CD4-positive, alpha-beta T cell treated with Interleukin-21 for 1 hour (primary cell): ENCODE measurements at regions not wholly inside any gene's neighbourhood (a gene's known extent, or its start where the extent isn't known, plus 50 kb on each side); places are given as distances from the start of the nearest gene placed in this dataset.

Experiments
- DNase-seq: peaks from one replicate; pipeline ENCODE4 v3.0.0-alpha.2; 2020

DNA sequence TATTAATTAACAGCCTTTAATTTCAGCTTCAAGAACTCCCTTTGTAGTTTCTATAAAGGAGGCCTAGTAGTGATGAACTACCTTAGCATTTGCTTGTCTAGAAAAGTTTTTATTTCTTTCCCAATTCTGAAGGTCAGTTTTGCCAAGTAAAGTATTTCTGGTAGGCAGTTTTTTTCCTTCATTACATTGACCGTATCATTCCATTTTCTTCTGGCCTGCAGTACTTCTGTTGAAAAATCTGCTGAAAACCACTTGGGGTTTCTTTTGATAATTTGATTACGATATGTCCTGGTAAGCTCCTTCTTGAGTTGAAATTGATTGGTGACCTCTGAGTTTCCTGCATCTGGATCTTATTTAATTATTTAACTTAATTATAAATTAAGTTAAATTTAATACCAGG lies 691.8 kb downstream of the TSN start:
- no peak for DNase-seq

DNA sequence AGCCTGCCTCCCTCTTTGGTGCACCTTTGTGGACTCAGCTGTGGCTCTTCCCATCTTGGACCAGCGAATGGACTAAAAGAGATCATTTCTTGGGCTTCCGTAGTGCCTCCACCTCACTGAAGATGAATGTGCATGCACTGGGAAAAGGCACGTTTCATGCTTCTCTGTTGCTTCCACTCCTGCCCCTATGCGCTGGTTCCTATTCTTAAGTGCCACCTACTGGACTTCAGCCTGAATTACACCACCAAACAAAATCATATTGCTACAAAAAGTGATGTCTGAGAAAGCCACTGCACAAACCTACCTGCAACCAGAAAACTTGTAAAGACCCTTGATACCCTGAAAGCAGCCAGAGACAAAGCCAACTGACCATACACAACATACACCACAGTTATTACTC lies 695.6 kb downstream of the TSN start:
- DNase-seq: no peak

DNA sequence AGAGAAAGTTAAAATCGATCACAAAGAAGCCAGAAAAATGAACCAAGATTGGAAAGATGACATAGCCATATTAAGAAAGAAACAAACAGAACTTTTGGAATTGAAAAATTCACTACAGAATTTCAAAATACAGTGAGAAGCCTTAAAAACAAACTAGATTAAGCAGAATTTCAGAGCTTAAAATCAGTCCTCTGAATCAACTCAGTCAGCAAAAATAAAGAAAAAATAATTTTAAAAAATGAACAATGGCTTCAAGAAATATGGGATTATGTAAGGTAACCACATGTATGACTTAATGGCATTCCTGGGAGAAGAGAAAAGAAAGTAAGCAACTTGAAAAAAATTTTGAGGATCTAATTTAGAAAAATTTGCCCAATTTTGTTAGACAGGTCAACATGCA lies 696.2 kb downstream of the TSN start:
- DNase-seq: no peak

DNA sequence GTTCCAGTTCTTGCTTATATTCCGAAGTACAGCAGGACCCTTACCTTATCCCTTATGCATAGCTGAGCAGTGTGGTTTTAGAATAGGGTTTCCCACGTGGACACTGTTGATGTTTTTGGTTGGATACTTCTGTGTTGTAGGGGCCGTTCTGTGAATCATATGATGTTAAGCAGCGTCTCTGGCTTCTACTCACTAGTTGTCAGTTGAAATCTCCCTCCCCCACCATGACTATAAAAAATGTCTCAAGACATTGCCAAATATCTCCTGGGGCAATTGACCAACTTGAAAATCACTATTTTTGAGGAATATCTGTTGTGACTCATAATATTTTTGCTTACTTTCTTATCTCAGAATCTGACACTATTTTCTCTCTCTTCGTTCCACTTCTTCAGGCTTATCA lies 713.7 kb downstream of the TSN start:
- DNase-seq: no peak

DNA sequence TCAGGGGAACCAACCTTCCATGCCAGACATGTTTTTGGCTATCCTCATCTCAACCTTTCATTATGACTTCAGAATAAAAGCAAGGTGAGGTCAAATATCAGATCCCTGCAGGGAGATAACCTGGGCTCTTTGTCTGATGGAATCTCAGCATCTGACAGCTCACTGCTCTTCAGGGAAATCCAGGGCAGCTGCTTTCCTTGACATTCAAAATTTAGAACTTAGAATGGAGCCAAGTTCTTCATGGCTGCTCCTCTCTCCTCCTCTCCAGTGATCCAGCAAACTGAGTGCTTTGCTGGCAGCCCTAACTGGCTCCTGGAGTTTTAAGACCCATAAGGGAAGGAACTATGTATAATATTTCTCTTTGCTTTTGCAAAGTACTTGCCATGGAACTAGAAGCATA lies 716.3 kb downstream of the TSN start:
- DNase-seq: no peak

DNA sequence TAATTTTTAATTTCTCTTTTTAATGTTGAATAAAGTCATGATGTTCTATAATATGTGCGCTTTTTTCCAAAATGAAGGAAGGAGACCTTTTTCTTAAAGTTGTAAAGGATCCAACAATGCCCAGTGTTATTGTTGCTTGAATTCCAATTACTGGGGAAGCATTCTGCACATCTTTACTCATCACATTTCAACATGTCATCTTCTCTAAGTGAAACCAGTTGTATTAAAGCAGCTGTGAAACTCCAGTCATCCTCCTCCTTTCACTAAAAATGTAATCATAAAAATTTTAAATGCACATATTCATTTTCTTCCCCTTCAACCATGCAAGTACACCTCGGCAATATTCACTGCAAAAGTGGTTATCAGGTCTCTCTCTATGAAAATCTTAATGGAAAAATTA lies 722.7 kb downstream of the TSN start:
- no peak for DNase-seq

DNA sequence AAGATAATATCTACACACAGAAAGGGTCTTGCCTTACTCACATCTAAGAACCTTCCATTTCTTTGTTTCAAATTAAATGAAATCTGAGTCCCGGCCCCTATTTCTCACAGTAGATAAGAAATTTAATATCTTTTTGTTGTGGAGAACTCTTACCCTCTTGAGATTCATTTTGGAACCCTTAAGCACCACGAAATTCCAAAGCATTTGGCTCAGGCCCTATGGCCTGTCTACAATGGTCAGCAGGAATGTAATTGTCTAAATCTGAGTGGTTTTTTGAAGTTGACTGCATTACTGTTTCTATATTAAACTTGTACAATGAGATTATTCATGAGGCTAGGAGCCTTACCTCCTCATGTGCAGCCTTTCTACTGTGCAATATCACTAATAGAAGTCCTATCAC lies 723.3 kb downstream of the TSN start:
- no peak for DNase-seq

DNA sequence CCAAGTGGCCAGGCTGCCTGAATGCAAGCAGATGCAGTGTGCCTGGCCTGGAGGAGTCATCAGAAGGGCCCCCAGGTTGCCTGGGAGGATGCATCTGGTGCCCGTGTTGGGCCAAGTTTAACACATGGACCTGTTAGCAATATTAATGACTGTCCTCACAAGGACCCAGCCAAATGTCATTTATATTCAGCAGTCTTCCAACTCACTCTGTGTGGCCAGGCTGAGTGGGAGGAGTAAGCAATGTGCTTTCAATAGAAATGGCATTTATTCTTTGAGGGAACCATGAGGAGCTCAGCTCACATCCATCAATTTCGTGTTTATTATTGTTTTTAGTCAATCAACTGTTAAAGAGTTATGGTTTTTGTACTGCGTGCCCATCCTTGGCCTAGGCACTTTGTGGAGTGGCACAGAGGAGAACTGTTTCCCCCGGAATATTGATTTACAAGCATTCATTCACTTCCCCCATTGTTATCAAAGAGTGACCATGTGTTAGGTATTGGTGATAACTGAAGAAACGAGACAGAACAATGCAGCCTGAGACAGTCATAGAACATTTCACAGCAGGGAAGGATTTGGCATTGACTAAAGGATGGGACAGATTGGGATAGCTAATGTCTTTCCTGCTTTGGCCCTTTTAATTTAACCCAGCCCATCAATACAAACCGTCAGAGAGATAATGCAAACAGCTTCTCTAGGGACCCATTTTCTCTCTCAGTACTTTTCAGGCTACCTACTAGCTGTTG lies 725.2 kb downstream of the TSN start:
- DNase-seq: no peak

DNA sequence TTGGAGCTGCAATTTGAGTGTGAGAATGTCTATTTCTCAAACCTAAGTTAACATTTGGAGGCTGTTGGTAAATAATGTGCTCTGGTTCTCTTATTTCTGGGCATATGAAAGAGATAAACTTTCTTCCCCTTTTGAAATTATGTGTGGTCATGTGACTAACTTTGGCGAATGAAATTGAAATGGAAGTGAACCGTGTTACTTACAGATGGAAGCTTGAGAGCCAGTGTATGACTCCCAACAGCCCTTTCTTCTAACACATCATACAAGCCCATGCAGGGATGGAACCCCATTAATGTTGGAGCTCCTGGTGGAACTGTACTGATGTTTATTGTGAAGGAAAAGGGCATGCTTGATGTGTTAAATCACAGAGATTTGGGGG lies 725.8 kb downstream of the TSN start:
- DNase-seq: no peak

DNA sequence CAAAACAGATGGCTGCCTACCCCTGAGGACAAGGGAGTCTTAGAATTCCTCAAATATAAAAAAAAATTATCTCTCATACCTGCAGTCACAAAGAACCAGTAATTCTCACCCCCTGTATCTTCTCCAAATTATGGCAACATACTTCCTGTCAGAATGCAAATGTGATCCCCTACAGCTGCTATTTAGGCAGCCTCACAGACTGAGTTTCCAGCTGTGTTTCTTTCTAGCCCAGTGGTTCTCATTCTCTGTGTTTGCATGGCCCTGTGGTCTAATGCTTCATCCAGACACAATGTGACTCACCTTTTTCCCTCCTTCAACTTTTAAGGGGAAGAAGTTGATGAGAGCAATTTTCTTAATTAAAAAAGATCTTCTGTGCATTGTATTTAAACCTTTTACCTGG lies 726.3 kb downstream of the TSN start:
- no peak for DNase-seq

DNA sequence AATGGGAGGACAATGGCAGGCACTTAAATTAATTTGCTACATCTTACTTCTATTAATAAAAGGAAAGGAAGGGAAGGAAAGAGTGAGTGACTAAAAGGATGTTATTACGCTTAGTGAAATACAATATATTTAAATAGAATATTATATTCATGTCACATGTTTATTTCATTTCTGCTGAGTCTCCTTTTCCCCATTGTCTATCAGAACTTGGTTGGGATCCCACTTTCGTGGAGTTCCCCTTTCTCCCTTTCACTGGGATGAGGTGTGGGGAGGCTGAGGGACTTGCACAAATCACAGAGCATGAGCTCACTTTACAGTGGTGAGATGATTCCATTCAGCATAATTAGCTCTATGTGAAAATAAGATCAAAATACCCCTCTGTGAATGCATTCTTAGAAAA lies 730.6 kb downstream of the TSN start:
- no peak for DNase-seq

DNA sequence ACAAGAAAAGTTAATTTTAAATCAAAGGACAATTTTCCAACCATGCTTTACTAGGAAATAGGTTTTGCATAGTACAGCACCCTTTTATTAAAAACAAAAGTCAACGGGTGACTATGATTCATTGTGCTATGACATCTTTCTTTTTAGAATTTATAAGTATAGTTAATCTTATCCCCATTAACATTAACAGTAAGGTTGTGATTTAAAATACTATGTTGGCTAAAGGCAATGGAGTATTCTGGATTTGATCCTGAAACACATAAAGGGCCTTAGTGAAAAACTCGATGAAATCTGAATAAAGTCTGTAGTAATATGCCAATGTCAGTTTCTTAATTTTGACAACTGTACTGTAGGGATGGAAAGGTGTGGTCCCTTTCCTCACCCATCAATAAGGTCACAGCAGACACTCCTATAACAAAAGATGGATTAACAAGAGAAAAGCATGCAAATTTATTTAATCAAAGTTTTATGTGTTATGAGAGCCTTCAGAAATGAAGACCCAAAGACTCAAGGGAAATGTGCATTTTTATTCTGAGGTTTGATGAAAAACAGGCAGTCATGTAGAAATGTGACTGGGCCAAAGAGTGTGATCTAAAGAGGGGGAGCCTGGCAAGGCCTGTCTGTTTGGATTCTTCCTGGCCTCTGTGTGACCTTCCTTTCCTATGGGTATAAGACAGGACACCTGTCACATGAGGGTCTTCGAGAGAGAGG lies 731.4 kb downstream of the TSN start:
- DNase-seq: no peak

DNA sequence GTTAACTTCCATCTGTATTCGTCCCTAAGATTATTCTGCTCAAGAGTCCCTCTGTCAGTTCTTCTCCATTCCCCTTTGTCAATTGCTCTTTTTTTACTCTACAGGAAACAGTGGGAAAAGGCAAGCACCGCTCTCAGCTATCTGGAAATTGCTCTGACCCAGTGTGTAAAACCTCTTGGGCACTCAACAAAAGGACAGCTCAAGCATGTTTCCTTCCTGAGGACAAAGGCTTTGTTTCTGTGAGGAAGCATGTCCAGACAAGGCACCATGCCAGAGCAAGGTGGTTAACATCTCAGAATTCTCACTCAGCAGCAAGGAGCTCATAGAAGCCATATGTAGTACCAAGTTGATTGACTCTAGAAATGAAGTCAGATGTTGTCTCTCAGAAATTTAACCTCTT lies 735.6 kb downstream of the TSN start:
- DNase-seq: no peak

DNA sequence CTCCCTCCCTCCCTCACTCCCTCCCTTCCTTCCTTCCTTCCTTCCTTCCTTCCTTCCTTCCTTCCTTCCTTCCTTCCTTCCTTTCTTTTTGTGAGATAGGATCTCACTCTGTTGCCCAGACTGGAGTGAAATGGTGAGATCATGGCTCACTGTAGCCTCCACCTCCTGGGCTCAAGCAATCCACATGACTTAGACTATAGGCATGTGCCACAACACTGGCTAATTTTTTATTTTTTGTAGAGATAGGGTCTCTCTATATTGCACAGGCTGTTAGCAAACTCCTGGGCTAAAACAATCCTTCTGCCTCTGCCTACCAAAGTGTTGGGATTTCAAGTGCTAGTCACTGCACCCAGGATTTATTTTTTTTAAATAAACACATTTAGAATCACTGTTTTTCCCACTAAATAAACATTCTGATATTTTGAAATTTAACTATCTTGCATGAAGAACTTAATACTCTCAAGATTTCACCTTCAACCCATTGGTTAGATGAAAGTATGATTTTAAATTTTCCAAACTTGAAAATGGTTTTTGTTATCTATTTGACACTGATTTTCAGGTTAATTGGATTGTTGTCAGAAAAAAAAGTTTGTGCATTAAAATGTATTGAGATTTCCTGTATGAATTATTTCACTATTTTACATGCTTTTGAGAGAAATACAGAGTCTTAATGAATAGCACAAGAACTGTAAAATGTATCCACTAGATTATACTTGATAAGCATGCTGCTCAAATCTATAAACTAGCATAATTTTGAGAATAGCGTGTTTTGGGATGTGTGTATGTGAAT lies 745.1 kb downstream of the TSN start:
- DNase-seq: no peak

DNA sequence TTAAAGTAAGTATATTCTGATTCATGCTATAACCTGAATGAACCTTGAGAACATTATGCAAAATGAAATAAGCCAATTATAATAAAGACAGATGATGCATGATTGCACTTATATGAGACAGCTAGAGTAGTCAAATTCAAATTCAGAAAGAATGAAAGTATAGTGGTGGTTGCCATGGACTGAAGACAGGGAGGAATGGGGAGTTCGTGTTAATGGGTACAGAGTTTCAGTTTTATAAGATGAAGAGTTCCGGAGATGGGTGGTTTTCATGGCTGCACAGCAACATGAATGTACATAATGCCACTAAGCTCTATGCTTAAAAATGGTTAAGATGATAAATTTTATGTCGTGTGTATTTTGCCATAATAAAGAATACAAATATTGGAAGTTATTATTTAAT lies 751.2 kb downstream of the TSN start:
- DNase-seq: no peak

DNA sequence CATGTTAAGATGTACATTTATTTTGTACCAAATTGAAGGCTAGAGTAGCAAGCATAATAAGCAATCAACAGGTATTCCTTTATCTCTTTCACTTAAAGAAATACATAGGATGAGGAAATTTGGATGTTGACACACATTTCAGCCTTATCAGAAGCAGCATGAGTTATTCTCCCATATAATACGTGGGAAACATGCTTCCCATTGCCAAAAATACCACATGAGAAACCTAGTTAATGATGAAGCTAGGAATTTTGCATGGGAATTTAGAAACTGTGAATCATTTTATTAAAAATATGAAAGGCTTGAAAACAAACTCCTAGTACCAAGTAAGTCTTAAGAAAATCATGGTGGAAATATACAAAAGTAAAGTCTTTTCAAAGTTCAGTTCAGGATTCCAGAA lies 751.8 kb downstream of the TSN start:
- no peak for DNase-seq

DNA sequence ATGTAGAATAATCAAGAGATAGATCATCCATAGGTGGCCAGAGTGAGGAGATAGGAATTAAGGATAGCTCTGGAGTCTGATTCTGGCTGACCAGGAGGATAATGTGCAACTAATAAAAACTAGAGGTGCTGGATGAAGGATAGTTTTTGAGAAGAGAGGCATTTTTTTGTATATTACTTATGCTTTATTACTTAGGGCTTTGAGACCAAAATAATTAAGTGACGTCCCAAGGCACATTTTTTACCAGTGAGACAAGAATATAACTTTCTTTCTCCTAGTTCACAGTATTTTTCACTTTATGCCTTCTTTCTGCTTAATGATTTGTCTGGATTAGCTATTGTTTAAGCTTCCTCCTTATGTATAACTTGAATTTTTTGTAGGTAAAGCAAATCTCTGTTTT lies 756.6 kb downstream of the TSN start:
- DNase-seq: no peak

DNA sequence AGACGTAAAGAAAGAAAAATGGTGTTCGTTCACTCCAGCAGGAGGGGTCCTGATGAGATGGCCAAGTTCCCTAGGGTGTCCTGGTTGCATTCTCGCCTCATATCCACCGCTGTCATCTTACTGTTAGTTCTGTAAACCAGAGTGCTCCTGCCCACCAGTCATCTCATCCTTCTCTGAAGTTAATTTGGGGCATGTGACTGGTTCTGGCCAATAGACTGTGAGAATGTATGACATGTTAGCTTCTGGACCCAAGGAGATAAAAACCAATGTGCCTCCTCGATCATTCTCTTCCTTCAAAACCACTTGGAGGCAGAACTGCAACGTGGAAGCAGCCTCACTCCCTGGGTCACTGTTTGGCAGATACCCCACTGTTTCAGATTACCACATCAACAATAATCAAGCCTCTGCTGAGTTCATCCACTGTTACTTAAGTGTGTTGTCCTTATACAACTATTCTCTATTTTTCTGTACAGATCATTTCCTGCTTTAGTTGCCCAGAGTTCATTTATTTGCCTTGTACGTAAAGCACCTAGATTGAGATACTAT lies 759.1 kb downstream of the TSN start:
- DNase-seq: no peak

DNA sequence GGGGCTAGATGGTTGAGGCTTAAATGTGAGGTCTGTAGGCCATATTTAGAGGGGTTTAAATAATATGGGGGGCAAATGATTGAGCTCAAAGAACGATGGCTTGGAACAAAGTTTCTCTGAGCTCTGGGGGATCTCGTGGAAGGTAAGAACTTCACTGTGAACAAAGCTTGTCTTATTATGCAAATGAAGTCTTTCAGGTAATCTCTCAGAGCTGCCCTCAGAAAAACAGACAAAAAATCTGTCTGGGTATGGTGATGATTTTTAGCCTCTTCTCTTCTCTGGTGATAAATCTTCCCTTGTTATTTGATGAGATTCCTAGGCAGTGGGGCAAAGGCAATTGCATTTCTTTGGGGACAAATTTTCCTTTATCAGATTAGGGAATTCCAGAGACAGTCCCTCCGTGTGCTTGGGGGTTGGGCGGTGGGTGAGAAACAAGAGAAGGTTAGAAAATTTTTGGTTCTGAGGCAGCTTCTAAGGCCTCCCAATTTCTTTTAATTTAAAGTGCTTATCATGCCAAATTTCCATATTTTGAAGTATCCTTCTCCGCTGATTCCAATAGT lies 760.4 kb downstream of the TSN start:
- no peak for DNase-seq

DNA sequence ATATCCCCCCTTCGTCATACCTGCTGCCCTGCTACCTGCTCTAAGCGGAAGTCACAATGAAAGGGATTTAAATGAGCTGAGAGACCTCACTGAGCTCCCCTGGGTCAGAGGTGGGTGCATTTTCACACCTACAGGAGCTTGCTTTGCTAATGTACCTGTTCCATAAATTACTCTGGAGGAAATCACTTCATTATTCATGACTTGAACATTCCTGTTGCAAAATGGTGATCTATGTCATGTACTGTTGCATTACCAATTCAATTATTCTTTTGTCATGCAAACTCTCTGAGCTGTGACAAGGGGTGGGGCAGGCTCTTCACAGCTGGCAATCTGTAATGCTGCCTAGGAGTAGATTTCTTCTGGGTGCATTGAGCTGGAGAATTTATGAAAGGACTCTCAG lies 761.3 kb downstream of the TSN start:
- no peak for DNase-seq

DNA sequence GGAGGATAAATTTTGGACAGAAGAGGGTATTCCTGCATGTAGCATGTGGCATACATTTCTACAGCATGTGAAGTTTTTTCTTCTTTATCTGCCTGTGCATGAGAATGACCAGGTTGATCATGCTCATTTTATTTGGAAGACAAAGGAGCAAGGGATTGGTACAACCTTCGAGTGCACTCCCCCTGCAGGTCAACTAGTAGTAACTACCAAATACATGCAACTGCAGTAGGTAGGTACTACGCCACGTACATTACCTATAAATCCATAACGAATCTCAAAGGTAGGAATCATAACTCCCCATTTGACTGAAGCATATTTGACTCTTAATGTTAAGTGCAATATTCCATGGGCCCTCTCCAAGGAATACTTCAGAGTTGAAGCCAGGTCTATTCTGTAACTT lies 763.9 kb downstream of the TSN start:
- no peak for DNase-seq

DNA sequence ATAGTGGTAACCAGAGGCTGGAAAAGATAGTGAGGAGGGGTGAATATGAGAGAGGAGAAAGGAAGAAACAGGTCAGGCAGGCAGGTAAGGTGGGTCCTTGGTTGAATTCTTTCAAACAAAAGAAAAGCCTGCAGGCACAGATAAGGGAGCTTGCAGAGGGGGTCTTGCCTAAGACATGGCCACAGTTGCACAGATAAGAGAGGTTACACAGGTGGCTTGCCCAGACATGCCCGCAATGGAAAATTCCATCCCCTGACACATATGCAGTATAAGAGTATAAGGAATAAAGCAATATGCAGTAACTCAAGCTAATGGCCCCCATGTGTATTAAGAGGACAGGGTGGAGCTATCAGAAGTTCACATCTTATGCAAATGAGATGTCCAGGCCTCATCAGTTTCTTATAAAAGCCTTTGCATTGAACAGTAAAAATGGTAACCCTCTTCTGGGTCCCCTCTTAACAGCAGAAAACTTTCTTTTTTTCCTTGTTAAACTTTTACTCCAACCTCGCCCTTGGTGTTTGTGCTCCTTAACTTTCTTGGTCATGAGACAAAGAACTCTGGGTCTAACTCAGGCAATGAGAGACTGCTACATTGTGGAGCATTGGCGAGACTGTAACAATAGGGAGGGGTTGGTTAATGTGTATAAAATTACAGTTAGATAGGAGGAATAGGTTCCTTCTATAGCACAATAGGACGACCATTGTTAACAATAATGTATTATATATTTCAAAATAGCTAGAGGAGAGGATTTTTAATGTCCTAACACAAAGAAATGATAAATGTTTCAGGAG lies 764.6 kb downstream of the TSN start:
- DNase-seq: no peak

DNA sequence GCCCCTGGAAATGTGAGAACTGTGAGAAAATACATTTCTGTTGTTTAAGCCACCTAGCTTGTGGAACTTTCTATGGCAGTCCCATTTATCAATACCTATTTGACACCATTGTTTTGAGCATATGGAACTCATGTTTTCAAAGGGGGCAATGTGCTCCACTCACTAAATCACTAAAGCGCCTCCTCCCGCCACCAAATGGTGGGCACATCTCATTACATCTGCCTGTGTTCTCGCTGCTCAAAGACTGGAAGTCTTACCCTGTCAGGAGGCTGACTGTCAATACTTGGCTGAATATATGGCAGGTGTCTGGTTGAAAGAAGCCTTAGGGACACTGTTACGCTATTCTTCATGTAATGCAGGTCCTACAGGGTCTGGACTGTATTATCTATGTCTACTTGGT lies 767.7 kb downstream of the TSN start:
- no peak for DNase-seq
